ENCODE measurements at regions not wholly inside any gene's neighbourhood (a gene's known extent, or its start where the extent isn't known, plus 50 kb on each side); places are given as distances from the start of the nearest gene placed in this dataset.

GRCh38 chr12:93944911-93945310 lies 203.5 kb upstream of the PLXNC1 start:
- no peak overlapping the region for H3K27ac ChIP-seq
- TF ChIP-seq CTCF (conservative IDR thresholded peaks at IDR 0.05), result no peak

GRCh38 chr12:93946542-93947150 lies 201.7 kb upstream of the PLXNC1 start:
- no peak overlapping the region for H3K27ac ChIP-seq

GRCh38 chr12:93947486-93947885 lies 200.9 kb upstream of the PLXNC1 start:
- H3K27ac ChIP-seq, result no peak overlapping the region
- no peak for TF ChIP-seq CTCF (conservative IDR thresholded peaks at IDR 0.05)

More at GRCh38 chr12:93946542-93947150, 201.7 kb upstream of the PLXNC1 start:
- TF ChIP-seq CTCF (conservative IDR thresholded peaks at IDR 0.05), result no peak

DNA sequence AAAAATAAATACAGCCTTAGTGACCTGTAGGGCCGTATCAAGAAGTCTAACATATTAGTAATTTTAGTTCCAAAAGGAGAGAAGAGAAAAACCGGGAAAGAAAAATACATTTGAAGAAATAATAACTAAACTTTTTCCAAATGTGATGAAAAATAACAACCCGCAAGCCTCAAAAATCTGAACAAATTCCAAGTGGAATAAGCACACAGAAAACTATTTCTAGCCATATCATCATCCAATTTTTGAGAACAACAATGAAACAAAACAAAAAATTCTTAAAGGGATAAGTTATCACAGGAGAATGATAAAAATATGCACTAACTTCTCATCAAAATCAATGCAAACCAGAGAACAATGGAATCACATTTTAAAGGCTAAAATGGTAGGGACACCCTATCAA lies 198.1 kb upstream of the PLXNC1 start:
- no peak overlapping the region for H3K27ac ChIP-seq
- TF ChIP-seq CTCF (conservative IDR thresholded peaks at IDR 0.05), result no peak

- no peak overlapping the region for H3K27ac ChIP-seq
- TF ChIP-seq CTCF (conservative IDR thresholded peaks at IDR 0.05), result no peak
Observed at GRCh38 chr12:93954166-93955112, 193.9 kb upstream of the PLXNC1 start.

- no peak for TF ChIP-seq CTCF (conservative IDR thresholded peaks at IDR 0.05)
- H3K27ac ChIP-seq, result no peak overlapping the region
Observed at GRCh38 chr12:93956551-93956950, 191.8 kb upstream of the PLXNC1 start.

DNA sequence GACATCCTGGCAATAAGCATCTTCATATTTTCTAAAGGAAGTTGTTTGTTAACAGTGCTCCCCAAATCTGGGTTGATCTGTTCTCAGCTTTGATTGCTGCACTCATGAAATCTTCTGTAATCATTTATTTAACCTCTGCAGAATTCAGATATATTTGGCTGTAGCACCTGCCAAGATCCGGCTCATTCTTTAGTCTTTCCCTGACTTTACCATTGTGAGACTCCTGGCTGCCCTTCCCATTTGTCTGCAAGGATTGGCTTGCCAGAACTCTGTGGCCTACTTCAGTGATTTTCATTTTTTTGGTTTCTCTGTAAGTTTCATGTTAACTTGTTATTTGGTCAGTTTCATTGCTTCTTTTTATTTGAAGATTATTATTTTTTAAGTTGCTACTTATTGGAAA lies 191.2 kb upstream of the PLXNC1 start:
- no peak for TF ChIP-seq CTCF (conservative IDR thresholded peaks at IDR 0.05)
- H3K27ac ChIP-seq, result no peak overlapping the region
